ENCODE measurements at regions not wholly inside any gene's neighbourhood (a gene's known extent, or its start where the extent isn't known, plus 50 kb on each side); places are given as distances from the start of the nearest gene placed in this dataset.
"Not testable (repeated sequence)": the region's sequence is repeated elsewhere in the genome, so short reads cannot be mapped to it uniquely, and the experiment has no call there.

DNA sequence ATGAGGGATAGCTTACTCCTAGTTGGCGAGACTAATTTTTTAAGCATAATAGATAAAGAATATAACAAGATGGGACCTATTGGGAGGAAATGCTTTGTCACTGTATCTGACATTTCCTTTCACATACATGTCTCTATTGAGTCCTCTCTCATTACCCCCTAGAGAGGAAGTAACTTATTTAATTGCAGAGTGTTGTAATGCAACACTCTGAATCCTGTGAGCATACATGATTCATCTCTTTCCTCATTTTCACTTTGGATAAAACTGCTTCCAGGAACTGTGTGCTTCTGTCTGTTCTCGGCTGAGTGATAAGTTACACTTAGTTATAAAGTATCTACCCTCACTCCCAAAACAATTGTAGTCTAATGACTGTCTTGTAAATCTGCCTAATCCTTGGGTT lies 266.1 kb upstream of the ANXA10 start:
- no peak for DNase-seq

- DNase-seq = no peak
Measured at GRCh38 chr4:167831855-167832254, 260.5 kb upstream of the ANXA10 start.

DNA sequence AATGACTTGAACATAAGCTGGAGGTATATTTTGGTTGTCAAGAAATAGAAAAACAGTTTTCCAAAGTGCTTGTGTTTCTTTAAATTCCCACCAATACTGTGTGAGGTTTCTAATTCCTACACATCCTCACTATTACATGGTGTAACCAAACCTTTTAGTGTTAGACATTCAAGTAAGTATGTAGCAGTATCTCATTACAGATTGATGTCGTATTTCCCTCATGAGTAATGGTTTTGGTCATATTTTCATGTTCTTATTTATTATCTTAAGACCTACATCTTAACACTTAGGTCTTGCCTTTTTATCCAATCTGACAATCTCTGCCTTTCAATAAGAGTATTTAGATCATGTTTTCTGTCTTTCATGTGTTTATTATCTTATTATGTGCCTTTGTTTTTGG lies 253.7 kb upstream of the ANXA10 start:
- no peak for DNase-seq

GRCh38 chr4:167842487-167842886 lies 249.8 kb upstream of the ANXA10 start:
- DNase-seq = no peak

- no peak for DNase-seq
Measured at GRCh38 chr4:167854881-167855280, 237.5 kb upstream of the ANXA10 start.

DNA sequence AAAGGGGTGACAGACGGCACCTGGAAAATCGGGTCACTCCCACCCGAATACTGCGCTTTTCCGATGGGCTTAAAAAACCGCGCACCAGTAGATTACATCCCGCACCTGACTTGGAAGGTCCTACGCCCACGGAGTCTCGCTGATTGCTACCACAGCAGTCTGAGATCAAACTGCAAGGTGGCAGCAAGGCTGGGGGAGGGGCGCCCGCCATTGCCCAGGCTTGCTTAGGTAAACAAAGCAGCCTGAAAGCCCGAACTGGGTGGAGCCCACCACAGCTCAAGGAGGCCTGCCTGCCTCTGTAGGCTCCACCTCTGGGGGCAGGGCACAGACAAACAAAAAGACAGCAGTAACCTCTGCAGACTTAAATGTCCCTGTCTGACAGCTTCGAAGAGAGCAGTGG lies 234.2 kb upstream of the ANXA10 start:
- DNase-seq = not testable (repeated sequence)

DNA sequence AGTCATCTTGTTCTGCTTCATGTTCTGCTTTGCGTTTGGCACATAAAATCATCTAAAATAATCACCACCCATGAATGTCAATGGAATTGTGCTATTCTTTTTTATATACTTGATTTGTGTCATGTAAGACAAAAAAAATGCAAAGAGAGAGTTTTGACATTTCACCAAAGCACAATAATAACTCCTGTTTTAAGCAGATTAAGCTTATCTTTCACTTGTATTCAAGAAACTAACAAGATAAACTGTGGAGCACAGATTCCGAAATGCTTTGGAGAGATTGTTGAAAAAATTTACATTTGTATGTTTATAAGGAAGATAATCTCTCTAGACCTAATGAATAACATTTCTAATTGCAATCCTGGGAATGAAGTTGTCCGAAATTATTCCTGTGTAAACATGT lies 225.1 kb upstream of the ANXA10 start:
- no peak for DNase-seq

GRCh38 chr4:167868163-167868562 lies 224.2 kb upstream of the ANXA10 start:
- DNase-seq = no peak

DNA sequence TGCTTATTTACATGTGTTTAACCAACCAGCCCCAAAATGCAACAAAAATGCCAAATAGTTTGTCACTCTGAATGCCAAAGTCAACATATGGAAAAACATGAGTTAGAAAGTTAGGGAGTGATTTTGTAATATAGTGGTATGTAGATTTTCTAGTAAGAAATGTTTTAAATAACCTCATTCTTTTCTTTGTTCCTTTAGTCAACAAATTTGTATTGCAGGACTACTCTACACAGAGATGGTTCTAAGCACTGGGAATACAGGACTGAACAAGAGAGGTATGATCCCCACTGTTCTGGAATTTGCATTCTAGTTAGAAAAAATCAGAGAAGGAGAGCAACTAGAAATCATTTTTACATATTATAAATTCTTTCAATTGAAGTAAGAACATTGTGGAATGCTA lies 218.8 kb upstream of the ANXA10 start:
- DNase-seq = no peak

DNA sequence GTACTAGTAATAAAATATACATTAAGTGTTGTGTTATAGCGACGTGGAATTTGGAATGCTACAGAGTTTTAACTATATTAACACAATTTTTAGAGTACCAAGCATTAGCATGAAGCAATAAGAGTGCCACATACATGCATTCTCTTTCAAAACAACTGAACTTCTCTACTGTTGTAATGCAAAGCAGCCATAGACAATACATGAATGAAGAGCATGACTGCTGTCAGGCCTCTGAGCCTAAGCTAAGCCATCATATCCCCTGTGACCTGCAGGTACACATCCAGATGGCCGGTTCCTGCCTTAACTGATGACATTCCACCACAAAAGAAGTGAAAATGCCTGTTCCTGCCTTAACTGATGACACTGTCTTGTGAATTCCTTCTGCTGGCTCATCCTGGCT lies 216.2 kb upstream of the ANXA10 start:
- DNase-seq = not testable (repeated sequence)

- DNase-seq = not testable (repeated sequence)
Measured at GRCh38 chr4:167877826-167878225, 214.5 kb upstream of the ANXA10 start.

DNA sequence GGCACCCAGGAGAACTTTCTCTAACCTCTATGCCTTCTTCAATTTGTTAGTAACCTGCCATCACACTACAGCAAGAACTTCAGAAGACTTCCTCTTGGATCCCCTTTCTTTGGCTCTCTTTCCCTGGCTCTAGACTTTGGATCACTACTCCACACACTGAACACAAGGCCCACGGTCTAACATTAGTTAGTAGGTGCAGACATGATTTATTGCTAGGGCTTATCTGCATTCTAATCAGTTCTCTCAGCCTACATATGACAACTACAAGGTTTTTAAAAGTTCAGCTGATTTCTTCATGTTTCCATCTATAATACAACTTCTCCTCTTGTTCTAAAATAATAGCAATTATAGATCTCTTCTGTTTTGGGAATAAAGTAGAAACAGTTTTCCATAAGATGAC lies 209.1 kb upstream of the ANXA10 start:
- no peak for DNase-seq

DNA sequence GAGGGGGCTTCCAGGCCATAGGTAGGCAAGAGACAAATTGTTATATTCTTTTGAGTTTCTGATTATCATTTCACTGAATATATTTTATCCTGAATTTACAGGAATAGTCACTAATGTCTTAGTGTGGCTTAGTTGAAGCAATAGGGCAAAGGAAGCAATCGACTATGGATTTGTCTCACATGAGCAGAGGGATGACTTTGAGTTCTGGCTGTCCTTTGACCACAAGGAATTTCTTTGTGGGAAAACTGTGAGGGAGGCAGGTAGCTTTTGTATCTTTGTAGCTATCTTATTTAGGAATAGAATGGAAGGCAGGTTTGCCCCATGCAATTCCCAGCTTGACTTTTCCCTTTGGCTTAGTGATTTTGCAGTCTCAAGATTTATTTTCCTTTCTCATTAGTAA lies 207.3 kb upstream of the ANXA10 start:
- no peak for DNase-seq

- DNase-seq = no peak
Measured at GRCh38 chr4:167885872-167886271, 206.5 kb upstream of the ANXA10 start.

DNA sequence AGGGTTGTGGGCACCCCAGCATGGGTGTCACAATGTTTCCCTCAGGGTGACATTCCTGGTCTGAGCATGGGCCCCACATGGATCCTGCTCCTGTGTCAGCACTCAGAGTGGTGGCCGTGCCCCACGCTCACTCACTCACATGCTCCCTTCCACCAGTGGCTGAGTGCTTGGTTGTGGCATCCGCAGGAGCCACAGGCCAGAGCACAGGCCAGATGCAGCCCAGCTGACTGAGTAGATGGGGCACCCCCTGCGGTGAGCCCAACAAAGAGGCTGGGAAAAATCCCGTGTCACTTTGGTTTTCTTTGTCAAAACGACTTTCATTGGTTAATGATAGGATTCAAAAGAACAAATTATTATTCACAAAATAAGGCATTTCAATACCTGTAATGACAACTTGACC lies 204.6 kb upstream of the ANXA10 start:
- no peak for DNase-seq

DNA sequence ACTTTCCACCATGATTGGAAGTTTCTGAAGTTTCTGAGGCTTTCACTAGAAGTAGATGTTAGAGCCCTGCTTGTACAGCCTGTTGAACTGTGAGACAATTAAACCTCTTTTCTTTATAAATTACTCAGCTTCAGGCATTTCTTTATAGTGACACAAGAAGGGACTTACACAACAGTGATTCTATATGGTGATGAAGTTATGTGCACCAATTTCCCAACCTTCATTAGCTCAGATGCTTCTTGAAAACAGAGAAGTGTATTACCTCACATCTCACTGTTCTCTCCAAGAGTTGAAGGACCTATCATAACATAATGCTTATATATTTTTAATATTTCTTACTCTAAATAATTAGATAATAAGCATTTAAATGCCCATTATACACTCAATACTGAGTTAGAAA lies 202.1 kb upstream of the ANXA10 start:
- no peak for DNase-seq

- no peak for DNase-seq
Measured at GRCh38 chr4:167893531-167893930, 198.8 kb upstream of the ANXA10 start.

DNA sequence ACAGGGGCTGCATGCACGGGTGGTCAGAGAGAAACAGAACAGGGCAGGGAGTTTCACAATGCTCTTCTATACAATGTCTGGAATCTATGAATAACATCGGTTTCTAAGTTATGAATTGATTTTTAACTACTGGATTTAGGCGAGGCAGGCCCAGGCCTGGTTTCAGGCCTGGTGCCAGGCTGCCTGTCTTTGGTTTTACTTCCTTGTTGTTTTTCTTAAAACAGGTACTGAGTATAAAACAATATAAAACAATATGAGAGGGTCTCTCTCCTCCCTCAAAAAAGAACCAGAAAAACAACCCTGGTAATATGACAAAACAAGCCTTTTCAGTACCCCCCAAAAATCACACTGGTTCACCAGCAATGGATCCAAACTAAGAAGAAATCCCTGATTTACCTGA lies 196.1 kb upstream of the ANXA10 start:
- not testable (repeated sequence) for DNase-seq

DNA sequence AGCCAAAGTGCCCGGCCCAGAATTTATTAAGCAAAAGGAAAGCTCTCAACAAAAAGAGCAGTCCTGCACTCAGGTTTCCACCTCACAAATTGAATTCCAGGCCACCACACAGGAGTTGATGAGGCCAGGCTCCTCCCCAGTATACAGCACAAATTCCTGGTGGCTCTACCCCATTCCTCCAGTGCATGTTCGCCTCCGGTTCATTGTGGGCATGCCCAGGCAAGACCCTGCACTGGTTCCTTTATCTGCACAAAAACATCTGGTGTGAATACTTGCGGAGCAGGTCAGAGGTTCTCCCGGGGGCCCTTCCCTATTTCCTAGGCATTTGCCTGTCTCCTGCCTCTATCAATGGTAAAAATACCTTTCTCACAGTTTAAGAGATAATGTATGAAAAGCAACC lies 195.2 kb upstream of the ANXA10 start:
- no peak for DNase-seq

- no peak for DNase-seq
Measured at GRCh38 chr4:167903291-167903721, 189.0 kb upstream of the ANXA10 start.

GRCh38 chr4:167906851-167907250 lies 185.5 kb upstream of the ANXA10 start:
- DNase-seq = no peak

GRCh38 chr4:167908816-167909215 lies 183.5 kb upstream of the ANXA10 start:
- DNase-seq = no peak

GRCh38 chr4:167912535-167912934 lies 179.8 kb upstream of the ANXA10 start:
- DNase-seq = not testable (repeated sequence)

- DNase-seq = no peak
Measured at GRCh38 chr4:167918077-167918476, 174.3 kb upstream of the ANXA10 start.

- no peak for DNase-seq
Measured at GRCh38 chr4:167930166-167930565, 162.2 kb upstream of the ANXA10 start.
